ENCODE measurements at regions not wholly inside any gene's neighbourhood (a gene's known extent, or its start where the extent isn't known, plus 50 kb on each side); places are given as distances from the start of the nearest gene placed in this dataset.
"Not testable (repeated sequence)": the region's sequence is repeated elsewhere in the genome, so short reads cannot be mapped to it uniquely, and the experiment has no call there.

DNA sequence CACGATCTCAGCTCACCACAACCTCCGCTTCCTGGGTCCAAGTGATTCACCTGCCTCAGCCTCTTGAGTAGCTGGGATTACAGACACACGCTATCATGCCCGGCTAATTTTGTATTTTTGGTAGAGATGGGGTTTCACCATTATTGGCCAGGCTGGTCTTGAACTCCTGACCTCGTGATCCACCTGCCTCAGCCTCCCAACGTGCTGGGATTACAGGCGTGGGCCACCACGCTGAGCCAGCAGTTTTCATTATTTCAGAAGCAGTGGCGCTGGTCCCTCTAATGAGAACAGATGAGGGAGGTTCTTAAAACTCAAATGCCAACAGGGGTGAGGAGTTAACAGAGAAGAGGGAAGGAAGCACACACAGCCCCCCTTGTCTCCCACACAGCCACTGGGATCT, 98.7 kb downstream of the PTPRS start:
- H3K4me1 ChIP-seq (ENCODE audit: control insufficient read depth in 2 of 2, insufficient read depth in 2 of 2, low read length in 1 of 2); H3K9me3 ChIP-seq (ENCODE audit: control insufficient read depth in 2 of 2, insufficient read depth in 1 of 2, low read depth in 1 of 2, low read length in 1 of 2); H3K4me3 ChIP-seq (ENCODE audit: low read depth in 1 of 2, low read length in 2 of 2); H3K27ac ChIP-seq (ENCODE audit: low read depth in 2 of 2, low read length in 1 of 2); H3K27me3 ChIP-seq (ENCODE audit: control insufficient read depth in 1 of 2, insufficient read depth in 2 of 2, low read length in 2 of 2): not testable (repeated sequence)
- peaks cover 0 to 18% of the 10 kb centered on the region in 2 donors for H3K36me3 ChIP-seq (ENCODE audit: control insufficient read depth in 2 of 2, insufficient read depth in 2 of 2, low read length in 1 of 2)
- 88 to 90% methylated on average over 9 of the region's 9 CpGs for WGBS, 2 donors

DNA sequence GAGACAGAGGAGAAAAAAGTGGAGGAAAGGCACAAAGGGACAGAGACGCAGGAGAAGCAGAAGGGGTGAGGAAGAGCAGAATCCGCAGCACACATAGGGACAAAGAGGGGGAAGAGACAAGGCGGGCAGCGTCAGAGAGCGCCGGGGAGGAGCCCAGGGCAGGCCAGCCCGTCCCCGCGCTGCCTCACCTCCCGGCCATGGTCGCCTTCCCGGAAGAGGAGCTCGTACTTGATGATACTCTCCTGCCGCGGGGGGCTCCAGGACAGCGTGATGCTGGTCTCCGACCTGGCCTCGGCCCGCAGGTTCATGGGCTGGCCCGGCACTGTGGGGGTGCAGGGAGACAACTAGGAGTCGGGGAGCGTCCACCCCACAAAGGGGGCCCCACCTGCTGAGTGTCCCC, 100.6 kb downstream of the PTPRS start:
- no peaks in the 10 kb centered on the region for H3K9me3 ChIP-seq (ENCODE audit: control insufficient read depth in 2 of 2, insufficient read depth in 1 of 2, low read depth in 1 of 2, low read length in 1 of 2)
- no peaks in the 10 kb centered on the region for H3K27me3 ChIP-seq (ENCODE audit: control insufficient read depth in 1 of 2, insufficient read depth in 2 of 2, low read length in 2 of 2)
- no peaks in the 10 kb centered on the region for H3K4me1 ChIP-seq (ENCODE audit: control insufficient read depth in 2 of 2, insufficient read depth in 2 of 2, low read length in 1 of 2)
- no peak overlapping the region for H3K27ac ChIP-seq (ENCODE audit: low read depth in 2 of 2, low read length in 1 of 2)
- H3K36me3 ChIP-seq (ENCODE audit: control insufficient read depth in 2 of 2, insufficient read depth in 2 of 2, low read length in 1 of 2): peaks cover 0 to 14% of the 10 kb centered on the region in 2 donors
- no peak overlapping the region for H3K4me3 ChIP-seq (ENCODE audit: low read depth in 1 of 2, low read length in 2 of 2)
- WGBS, 2 donors: 93 to 95% methylated on average over 22 of the region's 22 CpGs

GRCh38 chr19:5238700-5239099, 101.9 kb downstream of the PTPRS start:
- H3K27me3 ChIP-seq (ENCODE audit: control insufficient read depth in 1 of 2, insufficient read depth in 2 of 2, low read length in 2 of 2): no peaks in the 10 kb centered on the region
- H3K4me3 ChIP-seq (ENCODE audit: low read depth in 1 of 2, low read length in 2 of 2): no peak overlapping the region
- H3K27ac ChIP-seq (ENCODE audit: low read depth in 2 of 2, low read length in 1 of 2): no peak overlapping the region
- H3K4me1 ChIP-seq (ENCODE audit: control insufficient read depth in 2 of 2, insufficient read depth in 2 of 2, low read length in 1 of 2): no peaks in the 10 kb centered on the region
- WGBS, 2 donors: 95% methylated on average over 30 to 33 of the region's 33 CpGs
- peaks cover 0 to 12% of the 10 kb centered on the region in 2 donors for H3K36me3 ChIP-seq (ENCODE audit: control insufficient read depth in 2 of 2, insufficient read depth in 2 of 2, low read length in 1 of 2)
- no peaks in the 10 kb centered on the region for H3K9me3 ChIP-seq (ENCODE audit: control insufficient read depth in 2 of 2, insufficient read depth in 1 of 2, low read depth in 1 of 2, low read length in 1 of 2)

- H3K36me3 ChIP-seq (ENCODE audit: control insufficient read depth in 2 of 2, insufficient read depth in 2 of 2, low read length in 1 of 2): peaks cover 0 to 12% of the 10 kb centered on the region in 2 donors
- no peak overlapping the region for H3K4me3 ChIP-seq (ENCODE audit: low read depth in 1 of 2, low read length in 2 of 2)
- no peaks in the 10 kb centered on the region for H3K9me3 ChIP-seq (ENCODE audit: control insufficient read depth in 2 of 2, insufficient read depth in 1 of 2, low read depth in 1 of 2, low read length in 1 of 2)
- no peaks in the 10 kb centered on the region for H3K4me1 ChIP-seq (ENCODE audit: control insufficient read depth in 2 of 2, insufficient read depth in 2 of 2, low read length in 1 of 2)
- no peaks in the 10 kb centered on the region for H3K27me3 ChIP-seq (ENCODE audit: control insufficient read depth in 1 of 2, insufficient read depth in 2 of 2, low read length in 2 of 2)
- no peak overlapping the region for H3K27ac ChIP-seq (ENCODE audit: low read depth in 2 of 2, low read length in 1 of 2)
- WGBS, 2 donors: 95 to 96% methylated on average over 26 of the region's 26 CpGs
Observed at GRCh38 chr19:5237939-5238480, 102.6 kb downstream of the PTPRS start.

- no peak overlapping the region for H3K4me3 ChIP-seq (ENCODE audit: low read depth in 1 of 2, low read length in 2 of 2)
- H3K4me1 ChIP-seq (ENCODE audit: control insufficient read depth in 2 of 2, insufficient read depth in 2 of 2, low read length in 1 of 2): no peaks in the 10 kb centered on the region
- H3K36me3 ChIP-seq (ENCODE audit: control insufficient read depth in 2 of 2, insufficient read depth in 2 of 2, low read length in 1 of 2): peaks cover 0 to 12% of the 10 kb centered on the region in 2 donors
- H3K27me3 ChIP-seq (ENCODE audit: control insufficient read depth in 1 of 2, insufficient read depth in 2 of 2, low read length in 2 of 2): no peaks in the 10 kb centered on the region
- H3K9me3 ChIP-seq (ENCODE audit: control insufficient read depth in 2 of 2, insufficient read depth in 1 of 2, low read depth in 1 of 2, low read length in 1 of 2): no peaks in the 10 kb centered on the region
- WGBS, 2 donors: 95 to 97% methylated on average over 31 to 35 of the region's 35 CpGs
- H3K27ac ChIP-seq (ENCODE audit: low read depth in 2 of 2, low read length in 1 of 2): no peak overlapping the region
Observed at GRCh38 chr19:5237190-5237780, 103.3 kb downstream of the PTPRS start.

- no peaks in the 10 kb centered on the region for H3K4me1 ChIP-seq (ENCODE audit: control insufficient read depth in 2 of 2, insufficient read depth in 2 of 2, low read length in 1 of 2)
- 96% methylated on average over 12 of the region's 12 CpGs for WGBS, 2 donors
- no peak overlapping the region for H3K27ac ChIP-seq (ENCODE audit: low read depth in 2 of 2, low read length in 1 of 2)
- H3K36me3 ChIP-seq (ENCODE audit: control insufficient read depth in 2 of 2, insufficient read depth in 2 of 2, low read length in 1 of 2): peaks cover 0 to 12% of the 10 kb centered on the region in 2 donors
- no peaks in the 10 kb centered on the region for H3K9me3 ChIP-seq (ENCODE audit: control insufficient read depth in 2 of 2, insufficient read depth in 1 of 2, low read depth in 1 of 2, low read length in 1 of 2)
- no peaks in the 10 kb centered on the region for H3K27me3 ChIP-seq (ENCODE audit: control insufficient read depth in 1 of 2, insufficient read depth in 2 of 2, low read length in 2 of 2)
- no peak overlapping the region for H3K4me3 ChIP-seq (ENCODE audit: low read depth in 1 of 2, low read length in 2 of 2)
Observed at GRCh38 chr19:5235458-5236219, 105.0 kb downstream of the PTPRS start.

DNA sequence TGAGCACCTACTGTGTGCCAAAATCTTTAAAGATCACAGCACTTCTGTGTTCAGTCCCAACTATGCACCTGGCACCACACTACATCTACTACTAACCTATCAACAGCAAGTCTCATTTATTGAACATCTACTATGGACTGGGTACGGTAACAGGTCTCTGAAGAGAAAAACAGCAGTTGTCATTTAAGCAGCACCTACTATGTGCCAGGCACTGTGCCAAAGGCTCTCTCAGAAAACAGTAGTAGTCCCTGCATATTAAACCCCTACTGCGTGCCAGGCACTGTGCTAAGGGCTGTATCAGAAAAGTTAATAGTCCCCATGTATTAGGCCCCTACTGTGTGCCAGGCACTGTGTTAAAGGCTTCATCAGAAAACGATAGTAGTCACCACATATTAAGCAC, 106.2 kb downstream of the PTPRS start:
- H3K27me3 ChIP-seq (ENCODE audit: control insufficient read depth in 1 of 2, insufficient read depth in 2 of 2, low read length in 2 of 2): no peaks in the 10 kb centered on the region
- no peaks in the 10 kb centered on the region for H3K4me1 ChIP-seq (ENCODE audit: control insufficient read depth in 2 of 2, insufficient read depth in 2 of 2, low read length in 1 of 2)

DNA sequence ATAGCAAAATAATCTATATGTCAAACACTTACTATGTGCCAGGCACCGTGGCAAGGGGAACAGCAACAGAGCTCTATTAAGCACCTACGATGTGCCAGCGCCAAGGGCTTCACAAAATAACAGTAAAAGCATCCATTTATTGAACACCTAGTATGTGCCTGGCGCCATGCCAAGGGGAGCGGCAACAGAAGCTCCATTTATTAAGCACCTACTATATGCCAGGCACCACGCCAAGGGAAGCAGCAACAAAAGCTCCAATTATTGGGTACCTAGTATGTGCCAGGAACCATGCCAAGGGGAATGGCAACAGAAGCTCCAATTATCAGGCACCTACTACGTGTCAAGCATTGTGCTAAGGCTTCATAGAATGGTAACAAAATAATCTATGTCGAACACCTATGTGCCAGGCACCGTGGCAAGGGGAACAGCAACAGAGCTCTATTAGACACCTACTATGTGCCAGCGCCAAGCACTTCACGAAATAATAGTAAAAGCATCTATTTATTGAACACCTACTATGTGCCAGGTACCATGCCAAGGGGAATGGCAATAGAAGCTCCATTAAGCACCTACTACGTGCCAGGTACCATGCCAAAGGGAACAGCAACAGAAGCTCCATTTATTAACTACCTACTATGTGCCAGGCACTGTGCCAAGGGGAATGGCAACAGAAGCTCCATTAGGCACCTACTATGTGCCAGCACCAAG, 107.7 kb downstream of the PTPRS start:
- H3K4me3 ChIP-seq (ENCODE audit: low read depth in 1 of 2, low read length in 2 of 2): no peak overlapping the region
- H3K4me1 ChIP-seq (ENCODE audit: control insufficient read depth in 2 of 2, insufficient read depth in 2 of 2, low read length in 1 of 2): no peaks in the 10 kb centered on the region
- no peak overlapping the region for H3K27ac ChIP-seq (ENCODE audit: low read depth in 2 of 2, low read length in 1 of 2)
- H3K27me3 ChIP-seq (ENCODE audit: control insufficient read depth in 1 of 2, insufficient read depth in 2 of 2, low read length in 2 of 2): no peaks in the 10 kb centered on the region
- 92 to 94% methylated on average over 12 of the region's 12 CpGs for WGBS, 2 donors
- H3K36me3 ChIP-seq (ENCODE audit: control insufficient read depth in 2 of 2, insufficient read depth in 2 of 2, low read length in 1 of 2): peaks cover 0 to 2% of the 10 kb centered on the region in 2 donors
- no peaks in the 10 kb centered on the region for H3K9me3 ChIP-seq (ENCODE audit: control insufficient read depth in 2 of 2, insufficient read depth in 1 of 2, low read depth in 1 of 2, low read length in 1 of 2)

More for the DNA sequence above, 106.2 kb downstream of the PTPRS start:
- Histone ChIP-seq H3K9me3 (ENCODE audit: control insufficient read depth in 2 of 2, insufficient read depth in 1 of 2, low read depth in 1 of 2, low read length in 1 of 2) (no peaks in the 10 kb centered on the region), H3K36me3 (ENCODE audit: control insufficient read depth in 2 of 2, insufficient read depth in 2 of 2, low read length in 1 of 2) (peaks cover 0 to 10% of the 10 kb centered on the region in 2 donors), H3K27ac (ENCODE audit: low read depth in 2 of 2, low read length in 1 of 2) (no peak overlapping the region), H3K4me3 (ENCODE audit: low read depth in 1 of 2, low read length in 2 of 2) (no peak overlapping the region)
- 93 to 97% methylated on average over 3 of the region's 3 CpGs for WGBS, 2 donors

- Histone ChIP-seq H3K9me3 (ENCODE audit: control insufficient read depth in 2 of 2, insufficient read depth in 1 of 2, low read depth in 1 of 2, low read length in 1 of 2) (no peaks in the 10 kb centered on the region), H3K27ac (ENCODE audit: low read depth in 2 of 2, low read length in 1 of 2) (no peak overlapping the region), H3K4me1 (ENCODE audit: control insufficient read depth in 2 of 2, insufficient read depth in 2 of 2, low read length in 1 of 2) (no peaks in the 10 kb centered on the region), H3K27me3 (ENCODE audit: control insufficient read depth in 1 of 2, insufficient read depth in 2 of 2, low read length in 2 of 2) (no peaks in the 10 kb centered on the region), H3K4me3 (ENCODE audit: low read depth in 1 of 2, low read length in 2 of 2) (no peak overlapping the region), H3K36me3 (ENCODE audit: control insufficient read depth in 2 of 2, insufficient read depth in 2 of 2, low read length in 1 of 2) (peaks cover 0 to 4% of the 10 kb centered on the region in 2 donors)
- 84 to 86% methylated on average over 5 of the region's 5 CpGs for WGBS, 2 donors
Observed at GRCh38 chr19:5231857-5232678, 108.5 kb downstream of the PTPRS start.
